ENCODE measurements at regions not wholly inside any gene's neighbourhood (a gene's known extent, or its start where the extent isn't known, plus 50 kb on each side); places are given as distances from the start of the nearest gene placed in this dataset.

DNA sequence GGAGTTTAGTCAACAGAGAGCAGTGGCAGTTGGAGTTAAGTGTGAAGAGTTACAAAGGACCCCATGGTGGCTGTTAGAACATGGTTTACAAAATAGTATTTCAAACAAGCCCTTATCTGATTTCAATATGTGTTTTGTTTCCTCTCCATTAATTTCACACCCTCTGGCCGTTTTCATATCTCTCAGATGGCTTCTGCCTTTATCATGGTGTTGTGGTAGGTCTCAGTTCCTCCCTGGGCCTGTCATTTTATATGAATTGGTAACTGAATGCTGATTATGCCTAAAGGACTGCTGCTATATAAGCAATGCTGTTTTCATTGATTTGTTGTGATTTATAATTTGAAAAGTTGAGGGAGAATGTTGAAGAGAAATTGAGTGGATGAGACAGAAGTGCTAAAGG lies 686.7 kb downstream of the NYAP2 start:
- TF ChIP-seq POLR2AphosphoS5 (IDR thresholded peaks at IDR 0.05; ENCODE audit: low read depth, low read length) = no peak
- TF ChIP-seq POLR2A (IDR thresholded peaks at IDR 0.05; ENCODE audit: low read depth, low read length) = no peak

Data from GM12892 (cell line).